ENCODE measurements at regions not wholly inside any gene's neighbourhood (a gene's known extent, or its start where the extent isn't known, plus 50 kb on each side); places are given as distances from the start of the nearest gene placed in this dataset.

DNA sequence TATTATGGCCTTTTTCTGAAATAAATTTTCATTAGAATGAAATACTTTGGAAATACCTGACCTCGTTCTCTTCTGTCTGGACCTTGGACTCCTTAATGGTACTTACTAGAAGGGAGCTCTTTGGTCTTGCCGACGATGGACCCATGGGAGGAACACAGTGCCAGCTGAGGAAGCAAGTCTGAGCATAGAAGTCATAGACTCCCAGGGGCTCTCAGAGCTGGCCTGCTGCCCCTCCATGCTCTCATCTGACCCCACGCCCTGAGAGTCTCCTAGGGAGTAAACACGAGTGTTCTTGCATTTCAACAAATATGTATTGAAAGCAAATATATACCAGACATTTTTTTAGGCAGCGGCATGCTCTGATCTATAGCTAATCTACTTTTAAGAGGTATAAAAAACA lies 87.8 kb downstream of the PLEKHG1 start:
- no peak for TF ChIP-seq POLR2A (IDR thresholded peaks at IDR 0.05)
- TF ChIP-seq, protein P1, sequence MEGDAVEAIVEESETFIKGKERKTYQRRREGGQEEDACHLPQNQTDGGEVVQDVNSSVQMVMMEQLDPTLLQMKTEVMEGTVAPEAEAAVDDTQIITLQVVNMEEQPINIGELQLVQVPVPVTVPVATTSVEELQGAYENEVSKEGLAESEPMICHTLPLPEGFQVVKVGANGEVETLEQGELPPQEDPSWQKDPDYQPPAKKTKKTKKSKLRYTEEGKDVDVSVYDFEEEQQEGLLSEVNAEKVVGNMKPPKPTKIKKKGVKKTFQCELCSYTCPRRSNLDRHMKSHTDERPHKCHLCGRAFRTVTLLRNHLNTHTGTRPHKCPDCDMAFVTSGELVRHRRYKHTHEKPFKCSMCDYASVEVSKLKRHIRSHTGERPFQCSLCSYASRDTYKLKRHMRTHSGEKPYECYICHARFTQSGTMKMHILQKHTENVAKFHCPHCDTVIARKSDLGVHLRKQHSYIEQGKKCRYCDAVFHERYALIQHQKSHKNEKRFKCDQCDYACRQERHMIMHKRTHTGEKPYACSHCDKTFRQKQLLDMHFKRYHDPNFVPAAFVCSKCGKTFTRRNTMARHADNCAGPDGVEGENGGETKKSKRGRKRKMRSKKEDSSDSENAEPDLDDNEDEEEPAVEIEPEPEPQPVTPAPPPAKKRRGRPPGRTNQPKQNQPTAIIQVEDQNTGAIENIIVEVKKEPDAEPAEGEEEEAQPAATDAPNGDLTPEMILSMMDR (IDR thresholded peaks at IDR 0.05), result no peak

Data from testis (tissue), 2 donors.